ENCODE measurements at regions not wholly inside any gene's neighbourhood (a gene's known extent, or its start where the extent isn't known, plus 50 kb on each side); places are given as distances from the start of the nearest gene placed in this dataset.

DNA sequence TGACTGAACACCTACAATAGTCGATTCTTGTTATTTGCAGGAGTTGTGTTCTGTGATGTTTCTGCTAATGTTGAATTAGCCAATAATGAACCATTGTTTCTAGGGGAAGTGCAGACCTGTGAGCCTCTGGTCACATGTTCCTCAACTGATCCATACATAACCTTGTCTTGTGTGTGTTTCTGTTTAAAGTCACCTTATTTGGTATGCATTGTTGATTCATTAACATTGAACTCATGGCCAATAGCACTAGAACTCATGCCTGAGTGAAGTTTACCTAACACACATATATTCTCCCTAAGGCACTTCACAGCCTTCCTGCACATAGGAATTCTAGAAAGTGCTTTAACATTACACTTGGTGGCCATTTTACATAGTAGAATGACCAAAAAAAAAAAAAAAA lies 271.8 kb upstream of the PLET1 start:
- Histone ChIP-seq H3K4me1 (ENCODE audit: control insufficient read depth, low read length) (no peaks in the 10 kb centered on the region), H3K9me2 (replicated peaks; ENCODE audit: control insufficient read depth, low read length) (no peaks in the 10 kb centered on the region), H3K79me2 (ENCODE audit: control insufficient read depth, low read length) (no peaks in the 10 kb centered on the region), H3K4me2 (ENCODE audit: low read length) (no peak overlapping the region), H3K36me3 (ENCODE audit: control insufficient read depth, low read length) (no peaks in the 10 kb centered on the region), H3F3A (ENCODE audit: control insufficient read depth, insufficient read depth) (no peaks in the 10 kb centered on the region), H3K27ac (ENCODE audit: low read depth, low read length) (no peak overlapping the region), H4K20me1 (ENCODE audit: control insufficient read depth, insufficient read depth, low read depth, low read length) (no peaks in the 10 kb centered on the region), H3K9me3 (ENCODE audit: control insufficient read depth, insufficient read depth, low read length) (no peaks in the 10 kb centered on the region), H3K4me3 (ENCODE audit: low read length) (no peak overlapping the region), H3K27me3 (ENCODE audit: control insufficient read depth, low read length) (peaks cover 7% of the 10 kb centered on the region; the same call in 1 of the 2 replicates)
- TF ChIP-seq CTCF (IDR thresholded peaks at IDR 0.05; ENCODE audit: low read depth, low read length, poor library complexity, severe bottlenecking) (no peak), EZH2phosphoT487 (IDR thresholded peaks at IDR 0.05; ENCODE audit: borderline replicate concordance, low read length) (no peak)

- H3K4me2 ChIP-seq (ENCODE audit: low read length), result no peak overlapping the region
- H3K27me3 ChIP-seq (ENCODE audit: control insufficient read depth, low read length), result peaks cover 6% of the 10 kb centered on the region; the same call in 1 of the 2 replicates
Measured at GRCh38 chr11:112533682-112534081, 273.0 kb upstream of the PLET1 start.

DNA sequence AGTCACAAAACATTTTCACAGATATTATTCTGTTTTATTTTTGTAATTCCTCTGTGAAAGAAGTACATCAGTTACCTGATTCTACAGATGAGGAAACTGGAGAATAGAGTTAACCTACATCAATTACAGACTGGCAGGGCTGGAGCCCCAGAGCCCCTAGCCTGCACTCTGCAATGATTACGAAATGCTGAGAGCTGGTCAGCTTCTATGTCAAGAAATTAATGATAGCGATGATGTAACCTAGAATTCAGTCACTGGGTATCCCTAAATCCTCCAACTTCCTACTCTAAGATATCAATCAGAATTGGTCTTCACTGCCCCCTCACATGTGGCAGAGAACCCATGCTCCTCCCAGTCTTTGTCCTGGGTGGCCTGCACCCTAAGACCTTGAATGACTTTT lies 273.5 kb upstream of the PLET1 start:
- no peaks in the 10 kb centered on the region for H3K79me2 ChIP-seq (ENCODE audit: control insufficient read depth, low read length)
- no peaks in the 10 kb centered on the region for H3F3A ChIP-seq (ENCODE audit: control insufficient read depth, insufficient read depth)

More at GRCh38 chr11:112533682-112534081, 273.0 kb upstream of the PLET1 start:
- no peaks in the 10 kb centered on the region for H3K9me2 ChIP-seq (replicated peaks; ENCODE audit: control insufficient read depth, low read length)
- H4K20me1 ChIP-seq (ENCODE audit: control insufficient read depth, insufficient read depth, low read depth, low read length), result no peaks in the 10 kb centered on the region
- H3F3A ChIP-seq (ENCODE audit: control insufficient read depth, insufficient read depth), result no peaks in the 10 kb centered on the region
- no peaks in the 10 kb centered on the region for H3K79me2 ChIP-seq (ENCODE audit: control insufficient read depth, low read length)
- no peaks in the 10 kb centered on the region for H3K36me3 ChIP-seq (ENCODE audit: control insufficient read depth, low read length)
- H3K27ac ChIP-seq (ENCODE audit: low read depth, low read length), result no peak overlapping the region
- TF ChIP-seq CTCF (IDR thresholded peaks at IDR 0.05; ENCODE audit: low read depth, low read length, poor library complexity, severe bottlenecking) (no peak), EZH2phosphoT487 (IDR thresholded peaks at IDR 0.05; ENCODE audit: borderline replicate concordance, low read length) (no peak)
- no peak overlapping the region for H3K4me3 ChIP-seq (ENCODE audit: low read length)
- no peaks in the 10 kb centered on the region for H3K4me1 ChIP-seq (ENCODE audit: control insufficient read depth, low read length)
- no peaks in the 10 kb centered on the region for H3K9me3 ChIP-seq (ENCODE audit: control insufficient read depth, insufficient read depth, low read length)

More for the DNA sequence above, 273.5 kb upstream of the PLET1 start:
- H3K4me1 ChIP-seq (ENCODE audit: control insufficient read depth, low read length), result no peaks in the 10 kb centered on the region
- no peaks in the 10 kb centered on the region for H4K20me1 ChIP-seq (ENCODE audit: control insufficient read depth, insufficient read depth, low read depth, low read length)
- TF ChIP-seq EZH2phosphoT487 (IDR thresholded peaks at IDR 0.05; ENCODE audit: borderline replicate concordance, low read length) (no peak), CTCF (IDR thresholded peaks at IDR 0.05; ENCODE audit: low read depth, low read length, poor library complexity, severe bottlenecking) (no peak)
- H3K27ac ChIP-seq (ENCODE audit: low read depth, low read length), result no peak overlapping the region
- no peaks in the 10 kb centered on the region for H3K9me3 ChIP-seq (ENCODE audit: control insufficient read depth, insufficient read depth, low read length)
- H3K4me2 ChIP-seq (ENCODE audit: low read length), result no peak overlapping the region
- no peaks in the 10 kb centered on the region for H3K36me3 ChIP-seq (ENCODE audit: control insufficient read depth, low read length)
- no peaks in the 10 kb centered on the region for H3K9me2 ChIP-seq (replicated peaks; ENCODE audit: control insufficient read depth, low read length)
- H3K27me3 ChIP-seq (ENCODE audit: control insufficient read depth, low read length), result peaks cover 4% of the 10 kb centered on the region; the same call in 1 of the 2 replicates
- H3K4me3 ChIP-seq (ENCODE audit: low read length), result no peak overlapping the region

All from DOHH2 (cell line).